Globus pallidus (tissue), 1 donor: ENCODE measurements at regions not wholly inside any gene's neighbourhood (a gene's known extent, or its start where the extent isn't known, plus 50 kb on each side); places are given as distances from the start of the nearest gene placed in this dataset.
A peak's percentile ranks its signal among the peaks of the same experiment; 100 is the strongest.
"Not testable (repeated sequence)": the region's sequence is repeated elsewhere in the genome, so short reads cannot be mapped to it uniquely, and the experiment has no call there.

Experiments used
- DNase-seq: peaks from one replicate; pipeline ENCODE4 v3.0.0-alpha.2; 2015; ENCODE audit warnings: low spot score

DNA sequence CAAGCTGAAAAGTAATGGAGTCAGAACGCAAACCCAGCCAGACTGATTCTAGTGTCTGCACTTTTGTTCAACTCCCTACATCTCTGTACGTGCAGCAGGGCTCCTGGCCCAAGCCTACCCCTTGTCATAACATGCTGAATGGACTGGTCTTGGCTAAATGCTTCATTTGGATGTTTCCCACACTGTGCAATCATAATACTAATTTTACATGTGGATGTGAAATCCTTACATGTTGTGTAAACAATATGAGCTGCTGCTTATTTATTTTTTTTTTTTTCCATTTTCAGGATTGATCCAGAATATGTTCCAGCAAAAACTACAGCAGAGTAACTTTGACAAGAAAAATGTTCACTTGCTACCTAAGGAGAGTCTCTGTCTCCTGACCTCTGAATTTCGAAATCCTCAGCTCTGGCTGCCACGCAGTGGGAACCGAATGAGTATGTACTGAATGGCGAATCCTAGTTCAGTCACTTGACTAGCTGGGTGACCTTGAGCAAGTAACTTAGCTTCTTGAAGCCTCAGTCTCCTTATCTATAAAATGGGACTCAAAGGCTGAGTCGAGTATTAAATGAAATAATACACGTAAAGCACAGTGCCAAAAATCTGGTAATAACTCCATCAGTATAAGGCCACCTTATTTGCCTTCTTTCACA lies 133.4 kb downstream of the EHF start:
- no peak for DNase-seq

DNA sequence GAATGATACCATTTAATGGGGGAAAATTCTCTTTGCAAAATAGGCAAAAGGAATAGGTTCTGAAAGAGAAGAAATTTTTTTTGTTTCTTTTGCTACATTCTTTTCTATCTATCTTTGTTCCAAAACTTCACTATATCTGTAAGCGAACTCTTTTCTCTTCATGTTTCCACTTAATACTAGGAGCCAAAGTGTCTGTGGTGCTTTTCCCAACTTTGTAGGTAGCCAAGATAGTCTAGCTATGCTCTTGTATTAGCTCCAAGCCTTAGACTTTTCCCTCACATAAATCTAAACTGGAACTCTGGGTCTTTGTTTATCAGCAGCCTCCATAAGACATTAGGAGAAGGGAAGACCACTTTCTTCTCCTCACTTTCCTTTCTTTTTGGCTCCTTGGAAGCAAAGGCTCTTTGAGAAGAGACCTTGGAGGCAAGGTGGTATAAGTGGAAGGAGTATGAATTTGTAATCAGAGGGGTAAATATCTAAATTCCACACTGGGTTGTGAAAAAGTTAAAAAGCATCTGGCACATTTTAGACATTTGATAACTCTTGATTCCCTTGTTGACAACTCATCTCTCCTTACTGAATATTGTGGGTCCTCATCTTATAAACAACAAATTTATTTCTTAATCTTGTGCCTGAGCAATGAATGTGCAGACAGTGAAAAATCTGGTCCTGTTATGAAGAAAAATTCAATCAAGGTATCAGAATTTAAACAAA lies 130.0 kb downstream of the EHF start:
- DNase-seq = no peak

DNA sequence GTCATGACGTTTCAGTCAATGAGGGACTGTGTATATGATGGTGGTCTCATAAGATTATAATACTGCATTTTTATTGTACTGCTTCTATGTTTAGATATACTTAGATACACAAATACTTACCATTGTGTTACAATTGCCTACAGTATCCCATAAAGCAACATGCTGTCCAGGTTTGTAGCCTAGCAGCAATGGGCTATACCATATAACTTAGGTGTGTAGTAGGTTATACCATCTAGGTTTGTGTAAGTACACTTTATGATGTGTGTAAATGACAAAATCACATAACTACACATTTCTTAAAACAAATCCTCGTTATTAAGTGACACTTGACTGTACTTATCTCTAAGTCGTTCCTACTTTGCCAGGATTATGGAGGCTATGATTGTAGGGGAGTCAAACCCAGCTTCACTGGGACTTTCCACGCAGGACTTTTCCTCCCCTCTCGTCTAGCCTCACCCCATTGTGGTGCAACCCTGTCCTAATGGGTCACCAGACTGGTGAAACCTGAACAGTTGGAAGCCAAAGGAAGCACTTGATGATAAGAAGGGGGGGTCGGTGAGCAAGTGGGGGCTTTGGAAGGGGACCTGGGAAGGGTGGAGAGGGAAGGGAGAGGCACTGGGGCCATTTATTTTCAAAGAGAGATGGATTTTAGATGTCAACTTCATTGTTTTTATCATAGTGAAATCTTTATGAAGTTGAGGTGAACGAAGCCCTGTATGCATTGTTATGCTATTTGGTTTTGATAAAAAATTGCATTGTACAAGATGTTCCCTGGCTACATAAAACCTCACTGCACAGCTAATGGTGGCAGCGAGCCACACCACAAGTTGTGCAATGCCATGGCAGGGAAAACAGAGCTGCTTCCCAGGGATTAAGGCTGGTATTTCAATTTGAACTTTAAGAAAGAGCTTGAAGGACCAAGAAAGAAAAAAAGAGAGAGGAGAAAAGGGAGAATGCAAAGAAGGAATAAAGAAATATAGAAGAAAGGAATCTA lies 129.1 kb downstream of the EHF start:
- peak; percentile 20 for DNase-seq

DNA sequence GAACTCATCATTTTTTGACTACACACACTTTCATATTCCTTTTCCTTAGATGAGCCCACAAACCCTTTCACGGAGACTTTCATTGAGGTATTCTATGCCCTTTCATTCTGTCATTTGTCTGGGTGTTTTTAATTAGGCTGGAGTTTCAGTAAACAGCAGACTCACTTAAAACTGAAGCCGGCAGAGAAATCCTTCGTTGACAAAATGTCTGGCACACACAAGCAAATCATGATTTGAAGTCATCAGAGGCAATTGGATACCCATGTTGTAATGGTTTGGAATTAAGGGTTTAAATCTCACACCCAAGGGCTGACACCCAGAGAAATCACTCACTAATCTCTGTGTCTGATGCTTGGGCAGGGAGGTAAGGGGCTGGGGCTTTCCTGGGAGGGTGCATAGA lies 127.1 kb downstream of the EHF start:
- DNase-seq = no peak

DNA sequence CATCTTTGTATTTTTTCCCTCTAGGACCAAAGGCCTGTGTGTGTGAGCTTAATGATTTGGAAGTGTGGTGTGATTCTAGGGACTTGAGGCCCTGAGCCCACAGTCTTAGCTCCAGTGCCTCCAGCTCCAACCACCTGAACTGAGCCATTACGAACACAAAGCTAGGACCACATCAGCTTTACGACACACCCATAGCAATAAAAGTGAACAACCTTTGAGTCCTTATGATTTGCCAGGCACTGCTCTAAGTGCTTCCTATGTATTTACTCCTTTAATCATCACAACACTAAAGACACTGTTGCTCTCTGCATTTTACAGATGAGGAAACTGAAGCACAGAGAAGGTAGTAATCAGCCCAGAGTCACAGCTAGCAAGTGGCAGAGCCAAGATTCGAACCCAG lies 126.4 kb downstream of the EHF start:
- DNase-seq = no peak

DNA sequence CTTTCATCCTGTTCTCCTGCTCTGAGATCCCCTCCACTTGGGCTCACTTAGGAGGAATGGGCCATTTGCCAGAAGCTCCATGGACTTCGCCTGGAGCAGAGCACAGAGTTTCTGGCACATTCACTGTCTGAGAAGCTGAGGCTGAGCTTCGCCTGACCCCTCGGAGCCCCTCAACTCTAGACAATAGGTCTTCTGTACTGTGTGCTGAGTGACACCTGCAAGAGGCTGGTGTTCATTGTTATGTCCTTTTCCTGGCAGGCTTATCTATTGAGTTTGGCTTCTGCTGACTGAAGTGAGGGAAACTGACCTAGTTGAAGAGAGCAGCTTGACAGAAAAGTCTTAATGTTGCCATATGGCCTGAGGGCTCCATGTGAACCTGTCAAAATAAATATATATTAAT lies 124.3 kb downstream of the EHF start:
- peak; percentile 7 for DNase-seq

DNA sequence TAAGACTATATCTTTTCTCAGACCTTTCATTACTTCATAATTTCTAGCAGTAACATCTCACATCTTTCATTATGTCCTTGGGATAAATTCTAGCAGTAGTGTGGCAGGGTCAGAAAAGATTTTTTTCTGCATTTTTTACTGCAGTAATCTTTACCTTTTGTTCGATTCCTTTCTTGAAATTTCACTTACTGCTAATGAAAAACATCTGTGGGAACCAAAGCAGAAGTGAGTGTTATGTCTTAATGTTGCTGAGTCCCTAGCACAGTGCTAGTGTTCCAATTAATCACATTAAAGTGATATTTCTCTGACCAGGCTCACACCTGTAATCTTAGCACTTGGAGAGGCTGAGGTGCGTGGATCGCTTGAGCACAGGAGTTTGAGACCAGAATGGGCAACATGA lies 123.6 kb downstream of the EHF start:
- no peak for DNase-seq

DNA sequence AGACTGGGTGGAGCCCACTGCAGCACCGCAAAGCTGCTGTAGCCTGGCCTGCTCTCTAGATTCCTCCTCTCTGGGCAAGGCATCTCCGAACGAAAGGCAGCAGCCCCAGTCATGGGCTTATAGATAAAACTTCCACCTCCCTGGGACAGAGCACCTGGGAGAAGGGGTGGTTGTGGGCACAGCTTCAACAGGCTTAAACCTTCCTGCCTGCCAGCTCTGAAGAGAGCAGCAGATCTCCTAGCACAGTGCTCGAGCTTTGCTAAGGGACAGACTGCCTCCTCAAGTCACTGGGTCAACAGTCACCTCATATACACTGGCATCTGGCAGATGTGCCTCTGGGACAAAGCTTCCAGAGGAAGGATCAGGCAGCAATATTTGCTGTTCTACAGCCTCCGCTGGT lies 117.3 kb downstream of the EHF start:
- DNase-seq = no peak

DNA sequence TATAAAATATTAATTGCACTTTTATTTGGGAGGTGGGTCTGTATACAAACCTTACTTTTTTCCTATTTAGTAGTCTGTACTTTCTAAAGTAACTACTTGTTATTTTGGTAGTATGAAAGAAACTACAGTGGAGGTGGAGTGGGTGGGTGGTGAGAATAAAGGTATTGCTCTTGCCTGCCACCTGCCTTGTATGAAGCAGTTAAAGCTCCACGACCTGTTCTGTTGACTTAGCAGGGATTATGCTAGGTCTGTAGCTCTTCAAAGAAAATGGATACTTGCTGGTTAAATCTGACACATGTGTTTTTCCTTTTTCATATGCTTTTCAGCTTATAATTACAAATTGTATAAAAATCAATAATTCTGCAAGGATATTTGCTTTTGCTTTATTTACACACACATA lies 111.9 kb downstream of the EHF start:
- no peak for DNase-seq

DNA sequence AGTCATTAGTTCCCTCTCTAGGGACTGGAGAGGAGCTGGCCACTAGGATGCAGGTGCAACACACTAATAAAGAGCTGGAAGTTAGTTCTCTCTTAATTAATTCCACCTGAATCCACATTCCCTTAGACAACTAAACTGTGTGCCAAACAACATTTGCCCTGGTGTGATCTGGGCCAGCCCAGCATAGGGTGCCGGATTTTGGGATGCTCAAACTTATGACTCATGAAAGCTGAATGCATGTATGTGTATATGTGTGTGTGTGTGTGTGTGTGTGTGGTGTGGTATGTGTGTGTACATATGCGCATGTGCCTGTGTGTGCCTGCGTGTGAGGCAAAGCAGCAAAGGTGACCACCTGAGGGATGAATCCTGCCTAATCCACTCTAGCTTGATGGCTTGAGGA lies 110.7 kb downstream of the EHF start:
- DNase-seq = no peak

DNA sequence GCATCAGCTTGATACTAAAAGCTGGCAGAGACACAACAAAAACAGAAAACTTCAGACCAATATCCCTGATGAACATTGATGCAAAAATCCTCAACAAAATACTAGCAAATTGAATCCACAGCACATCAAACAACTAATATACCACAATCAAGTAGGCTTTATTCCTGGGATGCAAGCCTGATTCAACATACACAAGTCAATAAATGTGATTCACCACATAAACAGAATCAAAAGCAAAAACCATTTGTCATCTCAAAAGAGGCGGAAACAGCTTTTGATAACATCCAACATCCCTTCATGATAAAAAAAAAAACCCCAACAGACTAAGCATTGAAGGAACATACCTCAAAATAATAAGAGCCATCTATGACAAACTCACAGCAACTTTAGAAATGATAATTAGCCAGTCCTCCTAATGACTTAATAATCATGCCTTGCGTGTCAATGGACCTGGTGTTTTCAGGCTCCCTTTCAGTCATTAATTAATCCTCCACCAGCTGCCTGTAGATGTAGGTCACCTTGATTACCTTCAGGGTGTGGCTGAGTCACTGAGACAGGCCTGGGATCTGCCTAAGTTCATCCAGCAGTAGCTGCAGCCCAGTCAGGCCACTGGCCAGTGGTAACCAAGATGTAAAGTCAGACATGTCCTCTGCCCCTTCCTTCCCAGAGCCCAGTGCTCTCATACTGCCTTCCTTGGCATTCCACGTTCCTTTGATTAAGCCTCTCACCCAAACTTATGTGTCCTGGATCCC lies 109.8 kb downstream of the EHF start:
- DNase-seq = no peak

DNA sequence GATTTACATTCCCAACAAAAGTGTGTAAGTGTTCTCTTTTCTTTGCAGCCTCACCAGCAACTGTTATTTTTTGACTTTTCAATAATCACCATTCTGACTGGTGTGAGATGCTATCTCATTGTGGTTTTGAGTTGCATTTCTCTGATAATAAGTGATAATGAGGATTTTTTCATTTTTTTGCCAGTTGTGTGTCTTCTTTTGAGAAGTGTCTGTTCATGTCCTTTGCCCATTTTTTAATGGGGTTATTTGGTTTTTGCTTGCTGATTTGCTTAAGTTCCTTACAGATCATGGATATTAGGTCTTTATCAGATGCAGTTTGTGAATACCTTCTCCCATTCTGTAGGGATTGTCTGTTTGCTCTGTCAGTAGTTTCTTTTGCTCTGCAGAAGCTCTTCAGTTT lies 107.7 kb downstream of the EHF start:
- DNase-seq = no peak

DNA sequence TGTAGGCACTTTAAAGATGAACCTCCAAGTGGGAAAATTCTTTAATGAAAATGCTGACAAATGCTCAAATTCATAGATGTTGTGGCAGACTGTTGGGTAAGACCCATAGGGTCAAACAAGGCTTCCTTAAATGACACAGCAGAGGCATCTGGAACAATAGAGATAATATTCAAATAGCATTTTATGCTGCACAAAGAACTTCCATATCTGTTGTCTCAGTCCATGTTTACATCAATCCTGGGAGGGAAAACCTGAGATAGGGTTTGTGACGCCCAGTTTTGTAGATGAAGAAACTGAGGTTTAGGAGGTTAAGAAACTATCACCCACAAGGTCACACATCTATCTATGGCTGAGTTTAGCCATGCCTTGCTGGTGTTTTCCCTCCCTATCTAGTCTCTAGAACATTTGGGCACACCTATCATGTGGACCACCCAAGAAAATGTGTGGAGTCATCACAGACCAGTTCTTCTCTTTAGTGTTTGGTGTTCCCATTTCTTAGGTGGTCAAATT lies 106.4 kb downstream of the EHF start:
- DNase-seq = no peak

DNA sequence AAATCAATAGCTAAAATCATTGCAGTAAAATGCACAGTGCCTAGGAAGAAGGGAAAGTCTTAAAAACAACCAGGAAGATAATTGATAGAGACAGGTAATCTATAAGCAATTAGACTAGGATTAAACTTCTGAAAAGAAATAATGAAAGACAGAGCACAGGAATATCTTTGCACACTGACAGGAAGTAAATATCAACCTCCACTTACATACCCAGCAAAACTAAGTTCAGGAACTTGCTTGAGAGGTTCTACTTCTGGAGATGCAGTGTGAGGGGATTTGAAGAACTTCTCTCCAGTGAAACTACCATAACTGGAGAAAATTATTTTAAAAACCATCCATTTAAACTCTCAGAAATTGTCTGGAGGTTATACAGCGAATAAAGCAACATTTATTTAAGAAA lies 104.1 kb downstream of the EHF start:
- DNase-seq = no peak

DNA sequence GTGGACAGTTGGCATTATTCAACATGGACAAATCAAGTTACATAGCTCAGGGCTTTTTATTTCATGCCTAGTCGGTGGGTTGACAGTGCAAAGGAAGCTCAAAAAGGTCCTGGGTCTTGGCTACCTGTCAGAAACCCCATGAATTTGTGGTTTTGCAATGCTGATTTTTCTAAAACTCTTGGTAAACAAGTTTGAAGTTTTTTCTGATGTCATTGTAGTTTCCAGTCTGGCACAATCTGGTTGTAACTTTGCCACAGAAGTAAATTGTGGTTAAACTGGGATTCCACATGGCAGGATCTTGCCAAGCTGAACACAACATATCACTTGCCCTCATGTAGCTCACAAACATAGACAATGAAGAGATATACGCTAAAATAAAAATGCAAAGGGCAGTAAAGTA lies 100.8 kb downstream of the EHF start:
- no peak for DNase-seq

DNA sequence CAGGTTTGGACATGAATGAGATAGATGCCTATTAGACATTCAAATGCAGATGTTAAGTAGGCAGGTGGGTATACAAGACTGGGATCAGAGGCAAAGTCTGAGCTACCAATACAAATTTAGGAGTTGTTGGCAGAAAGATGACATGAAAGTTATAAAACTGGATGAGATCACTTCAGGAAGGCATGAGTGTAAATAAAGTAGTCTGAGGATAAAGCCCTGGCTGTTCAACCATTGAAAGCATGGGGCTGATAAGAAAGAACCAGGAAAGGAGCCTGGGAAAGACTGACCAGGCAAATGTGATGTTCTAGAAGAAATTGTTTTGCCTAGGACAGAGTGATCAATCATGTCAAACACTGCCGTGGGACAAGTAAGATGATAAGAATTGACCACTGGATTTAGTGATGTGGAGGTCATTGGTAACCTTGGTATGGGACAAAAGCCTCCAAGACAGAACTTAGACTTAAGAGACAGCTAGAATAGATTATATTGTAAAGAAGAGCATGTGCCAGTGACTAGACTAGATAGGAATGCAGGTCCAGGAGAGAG lies 98.5 kb downstream of the EHF start:
- DNase-seq = no peak

DNA sequence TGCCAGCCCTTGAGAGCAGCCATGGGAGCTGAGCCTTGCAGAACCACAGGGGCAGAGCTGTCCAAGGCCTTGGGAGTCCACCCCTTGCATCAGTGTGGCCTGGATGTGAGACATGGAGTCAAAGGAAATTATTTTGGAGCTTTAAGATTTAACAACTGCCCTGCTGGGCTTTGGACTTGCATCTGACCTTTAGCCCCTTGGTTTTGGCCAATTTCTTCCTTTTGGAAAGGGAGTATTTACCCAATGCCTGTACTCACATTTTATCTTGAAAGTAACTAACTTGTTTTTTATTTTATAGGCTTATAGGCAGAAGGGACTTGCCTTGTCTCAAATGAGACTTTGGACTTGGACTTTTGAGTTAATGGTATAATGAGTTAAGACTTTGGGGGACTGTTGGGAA lies 92.7 kb downstream of the EHF start:
- not testable (repeated sequence) for DNase-seq
